ENCODE measurements at regions not wholly inside any gene's neighbourhood (a gene's known extent, or its start where the extent isn't known, plus 50 kb on each side); places are given as distances from the start of the nearest gene placed in this dataset.

- no peak for DNase-seq
- intact Hi-C loops (cut with DNase I) = no loop called here
These were observed 1117.0 kb upstream of the LRRTM3 start for GRCh38 chr10:65808687-65809333.

GRCh38 chr10:65811931-65812525 lies 1113.8 kb upstream of the LRRTM3 start:
- intact Hi-C loops (cut with DNase I) = no loop called here
- peak in 2 of 10 donors; percentile 73 to 79 for DNase-seq

- DNase-seq = no peak
- intact Hi-C loops (cut with DNase I) = no loop called here
These were observed 1109.3 kb upstream of the LRRTM3 start for GRCh38 chr10:65816536-65816935.

GRCh38 chr10:65818990-65819389 lies 1106.8 kb upstream of the LRRTM3 start:
- DNase-seq = no peak
- intact Hi-C loops (cut with DNase I) = no loop called here

GRCh38 chr10:65827359-65827758 lies 1098.5 kb upstream of the LRRTM3 start:
- DNase-seq = no peak

GRCh38 chr10:65838811-65839210 lies 1087.0 kb upstream of the LRRTM3 start:
- intact Hi-C loops (cut with DNase I) = no loop called here
- no peak for DNase-seq

More at GRCh38 chr10:65827359-65827758, 1098.5 kb upstream of the LRRTM3 start:
- intact Hi-C loops (cut with DNase I) = no loop called here

GRCh38 chr10:65843203-65843602 lies 1082.6 kb upstream of the LRRTM3 start:
- intact Hi-C loops (cut with DNase I) = no loop called here

GRCh38 chr10:65845916-65846315 lies 1079.9 kb upstream of the LRRTM3 start:
- intact Hi-C loops (cut with DNase I) = no loop called here
- no peak for DNase-seq

More at GRCh38 chr10:65843203-65843602, 1082.6 kb upstream of the LRRTM3 start:
- DNase-seq = no peak

- intact Hi-C loops (cut with DNase I) = no loop called here
These were observed 1079.3 kb upstream of the LRRTM3 start for GRCh38 chr10:65846541-65846940.

GRCh38 chr10:65846949-65847348 lies 1078.9 kb upstream of the LRRTM3 start:
- DNase-seq = no peak
- intact Hi-C loops (cut with DNase I) = no loop called here

More at GRCh38 chr10:65846541-65846940, 1079.3 kb upstream of the LRRTM3 start:
- no peak for DNase-seq

GRCh38 chr10:65847436-65848230 lies 1078.2 kb upstream of the LRRTM3 start:
- DNase-seq = no peak
- intact Hi-C loops (cut with DNase I) = no loop called here

- intact Hi-C loops (cut with DNase I) = no loop called here
- DNase-seq = no peak
These were observed 1067.0 kb upstream of the LRRTM3 start for GRCh38 chr10:65858841-65859240.

GRCh38 chr10:65861249-65861648 lies 1064.6 kb upstream of the LRRTM3 start:
- DNase-seq = no peak
- intact Hi-C loops (cut with DNase I) = no loop called here

Data from posterior cingulate gyrus (tissue), 11 donors.